GM18519 (cell line): ENCODE measurements at regions not wholly inside any gene's neighbourhood (a gene's known extent, or its start where the extent isn't known, plus 50 kb on each side); places are given as distances from the start of the nearest gene placed in this dataset.
"Not testable (repeated sequence)": the region's sequence is repeated elsewhere in the genome, so short reads cannot be mapped to it uniquely, and the experiment has no call there.

ENCODE experiments used
- ATAC-seq: cut with Tn5 transposase; IDR thresholded peaks from one replicate; pipeline ENCODE4 v1.9.1; 2021; ENCODE audit warnings: mild to moderate bottlenecking, moderate library complexity; ENCODE audit not compliant: unreplicated experiment, low FRiP score

DNA sequence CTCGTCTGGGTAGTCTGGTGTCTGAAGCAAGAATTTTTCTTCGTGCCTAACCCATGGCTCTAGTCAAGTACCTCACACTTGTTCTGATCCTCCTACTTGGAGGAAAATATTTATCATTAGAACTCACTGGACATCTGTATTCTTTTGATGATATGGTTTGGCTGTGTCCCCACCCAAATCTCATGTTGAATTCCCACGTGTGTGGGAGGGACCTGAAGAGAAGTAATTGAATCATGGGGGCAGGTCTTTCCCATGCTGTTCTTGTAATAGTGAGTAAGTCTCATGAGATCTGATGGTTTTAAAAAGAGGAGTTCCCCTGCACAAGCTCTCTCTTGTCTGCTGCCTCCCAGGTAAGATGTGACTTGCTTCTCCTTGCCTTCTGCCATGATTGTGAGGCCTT is 137.7 kb upstream of the TSC22D2 start:
- ATAC-seq, result not testable (repeated sequence)

DNA sequence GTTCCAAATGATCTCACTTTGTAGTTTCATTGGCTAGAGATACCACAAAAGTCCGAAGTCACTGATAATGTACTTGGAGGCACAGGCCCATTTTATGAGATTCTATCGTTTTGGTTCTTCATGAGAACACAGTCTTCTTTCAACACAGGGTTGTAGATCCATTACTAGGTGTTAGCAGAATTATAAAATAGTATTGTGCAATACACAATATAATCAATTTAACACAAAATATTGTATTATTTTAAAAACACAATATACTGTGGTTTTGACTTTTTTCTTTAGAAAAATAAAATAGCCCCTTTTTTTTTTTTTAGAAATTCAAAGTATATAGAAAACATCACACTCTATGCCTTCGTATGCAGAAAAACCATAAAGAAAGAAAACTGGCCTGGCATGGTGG is 138.6 kb upstream of the TSC22D2 start:
- no peak for ATAC-seq

DNA sequence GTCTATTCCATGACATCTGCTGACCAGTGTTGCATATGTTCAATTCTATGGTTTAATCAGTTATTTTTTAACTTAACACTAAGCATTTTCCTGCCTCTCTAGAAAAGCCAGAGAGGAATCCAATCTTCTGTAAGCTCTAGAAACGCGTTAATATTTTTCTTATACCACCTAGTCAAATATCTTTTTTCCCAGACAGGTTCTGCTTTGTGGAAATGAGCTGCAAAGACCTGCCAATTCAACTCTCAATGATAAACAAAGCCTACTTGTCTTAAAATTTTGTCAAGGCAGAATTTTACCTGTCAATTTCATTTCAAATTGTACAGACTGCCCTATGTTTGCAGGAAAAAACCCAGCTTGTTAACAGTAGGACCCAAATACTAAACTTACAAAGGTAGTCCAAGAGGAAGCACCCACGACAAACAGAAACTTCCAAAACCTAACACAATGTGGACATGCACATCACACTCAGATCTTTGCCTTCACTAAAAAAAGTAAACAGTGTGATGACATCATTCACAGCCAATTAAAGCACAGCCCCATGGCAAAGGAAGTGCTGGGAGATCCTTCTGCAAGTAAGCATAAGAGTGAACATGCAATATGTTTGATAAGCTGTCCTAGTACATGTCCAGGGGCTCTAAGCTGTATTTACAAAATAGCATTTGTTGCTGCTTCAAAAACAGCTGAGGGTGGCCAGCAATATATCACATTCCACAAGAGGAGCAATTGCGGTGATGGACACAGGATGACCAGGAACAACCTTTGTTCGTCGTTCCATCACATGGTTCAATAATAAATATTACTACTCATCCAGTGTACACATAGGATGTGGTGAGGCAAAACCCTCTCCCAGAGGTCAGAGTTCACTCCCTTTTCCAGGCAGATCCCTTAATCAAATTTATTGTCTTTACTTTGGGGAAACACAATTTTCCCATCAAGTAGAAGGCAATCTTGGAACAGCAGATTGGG is 139.4 kb upstream of the TSC22D2 start:
- no peak for ATAC-seq

DNA sequence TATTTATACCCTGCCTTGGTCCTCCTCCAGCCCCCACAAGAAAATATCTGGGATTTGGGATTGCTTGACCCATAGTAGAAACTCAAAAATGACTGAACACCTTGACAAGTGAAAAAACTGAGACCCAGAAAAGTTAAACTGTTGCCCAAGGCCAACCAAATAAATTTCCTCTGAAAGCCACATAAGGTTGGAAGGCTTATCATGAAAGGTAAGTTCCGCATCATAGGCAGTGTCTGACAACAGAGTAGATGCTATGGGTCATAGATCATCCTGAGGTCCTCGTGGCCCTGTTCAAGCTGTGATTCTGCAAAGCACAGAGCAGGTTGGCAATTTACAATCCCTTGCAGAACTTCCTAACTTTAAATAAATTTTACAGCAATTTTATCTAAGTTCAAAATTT is 140.8 kb upstream of the TSC22D2 start:
- ATAC-seq, result no peak

DNA sequence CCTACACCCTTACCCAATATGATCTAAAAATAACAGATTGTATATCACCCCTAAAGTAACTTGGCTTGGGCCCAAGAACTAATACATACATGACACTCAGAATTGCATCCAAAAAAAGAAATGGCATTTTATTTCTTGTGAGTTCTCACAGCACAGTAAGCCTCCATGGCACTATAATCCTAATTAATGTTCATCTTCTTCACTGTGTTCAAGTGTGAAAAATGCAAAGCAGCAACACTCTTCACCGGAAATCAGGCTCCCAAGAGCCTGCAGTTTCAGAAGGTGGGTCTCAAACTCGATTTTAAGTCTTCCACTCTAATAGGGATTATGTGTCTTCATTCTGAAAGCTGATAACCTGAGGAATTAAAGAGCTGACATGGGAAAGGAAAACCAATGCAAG is 142.8 kb upstream of the TSC22D2 start:
- ATAC-seq, result no peak

DNA sequence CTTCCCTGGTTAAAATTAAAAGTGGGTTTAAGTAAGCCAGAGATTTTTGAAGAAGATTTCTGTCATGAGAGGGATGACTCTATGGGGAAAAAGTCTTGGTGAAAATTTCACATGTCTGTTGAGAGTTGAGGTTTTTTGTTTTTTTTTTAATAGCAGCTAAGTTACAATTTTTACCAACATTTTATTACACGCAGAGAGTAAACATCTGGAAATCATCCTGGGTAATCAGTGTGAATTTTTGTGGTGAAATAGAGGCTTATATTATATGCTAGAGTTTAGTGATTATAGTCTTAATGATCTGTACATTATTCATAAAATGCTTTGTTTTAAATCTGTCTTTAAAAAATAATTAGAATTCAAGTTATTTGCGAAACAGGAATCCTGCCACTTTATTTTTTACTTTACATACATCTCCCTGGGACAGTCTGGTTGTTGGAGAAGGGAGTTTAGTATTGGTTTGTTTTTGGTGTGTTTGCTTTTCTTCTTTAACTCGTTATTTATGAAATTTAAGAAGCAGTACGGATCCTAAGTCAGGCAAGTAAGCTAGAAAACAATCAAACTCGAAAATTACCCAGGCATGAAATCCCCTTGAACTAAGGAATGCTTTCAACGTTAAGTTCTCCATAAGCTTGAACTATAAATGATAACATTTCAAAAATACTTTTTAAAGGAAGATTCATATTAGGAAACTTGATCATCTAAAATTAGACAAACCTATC is 143.4 kb upstream of the TSC22D2 start:
- ATAC-seq, result no peak

DNA sequence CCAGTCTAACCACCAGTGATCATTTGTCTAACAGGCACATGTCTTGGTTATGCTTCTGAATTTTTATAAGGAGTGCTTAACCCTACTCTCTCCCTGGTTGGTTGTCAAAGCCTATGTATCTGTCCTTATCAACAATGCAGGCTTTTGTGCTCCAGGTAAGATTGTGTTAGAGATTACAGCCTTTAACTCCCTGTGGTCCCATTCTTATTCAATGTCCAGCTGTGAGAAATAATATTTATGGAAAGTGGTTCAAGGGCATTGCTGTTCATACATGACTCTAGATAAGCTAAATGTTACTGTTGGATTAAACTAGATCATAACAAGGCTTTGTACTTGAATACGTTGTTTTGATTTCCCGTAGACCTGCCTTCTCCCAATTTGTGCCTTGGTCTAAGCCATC is 146.1 kb upstream of the TSC22D2 start:
- no peak for ATAC-seq

DNA sequence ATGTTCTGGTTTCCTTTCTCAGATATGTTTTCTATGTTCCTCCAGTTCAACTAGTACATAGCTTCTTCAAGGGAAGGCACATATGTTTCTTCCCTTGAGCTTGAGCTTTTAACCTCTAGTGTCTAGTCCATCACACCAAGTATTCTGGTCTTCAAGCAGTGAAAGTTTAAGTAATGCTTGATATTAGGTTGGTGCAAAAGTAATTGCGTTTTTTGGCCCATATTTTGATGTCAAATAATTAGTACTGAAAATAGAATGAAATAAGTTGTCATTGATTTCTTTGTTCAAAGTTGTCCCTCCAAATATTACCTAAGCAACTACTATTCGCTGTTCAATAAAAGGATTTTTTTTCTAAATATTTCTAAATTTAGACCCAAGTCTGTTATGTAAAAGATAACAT is 146.7 kb upstream of the TSC22D2 start:
- ATAC-seq, result no peak

DNA sequence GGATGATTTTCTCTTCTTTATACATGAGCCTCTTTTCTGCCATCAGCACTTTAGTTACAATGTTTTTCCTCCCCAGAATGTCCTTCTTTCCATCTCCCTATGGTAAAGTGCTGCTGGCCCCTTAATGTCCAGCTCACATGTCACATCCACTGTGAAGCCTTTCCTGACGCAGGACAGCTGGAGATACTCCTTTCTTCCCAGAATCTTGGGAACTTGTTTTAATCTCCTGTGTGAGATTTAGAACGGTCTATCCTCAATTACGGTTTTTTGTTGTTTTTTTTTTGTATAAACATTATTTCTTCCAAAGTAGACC is 147.7 kb upstream of the TSC22D2 start:
- no peak for ATAC-seq

DNA sequence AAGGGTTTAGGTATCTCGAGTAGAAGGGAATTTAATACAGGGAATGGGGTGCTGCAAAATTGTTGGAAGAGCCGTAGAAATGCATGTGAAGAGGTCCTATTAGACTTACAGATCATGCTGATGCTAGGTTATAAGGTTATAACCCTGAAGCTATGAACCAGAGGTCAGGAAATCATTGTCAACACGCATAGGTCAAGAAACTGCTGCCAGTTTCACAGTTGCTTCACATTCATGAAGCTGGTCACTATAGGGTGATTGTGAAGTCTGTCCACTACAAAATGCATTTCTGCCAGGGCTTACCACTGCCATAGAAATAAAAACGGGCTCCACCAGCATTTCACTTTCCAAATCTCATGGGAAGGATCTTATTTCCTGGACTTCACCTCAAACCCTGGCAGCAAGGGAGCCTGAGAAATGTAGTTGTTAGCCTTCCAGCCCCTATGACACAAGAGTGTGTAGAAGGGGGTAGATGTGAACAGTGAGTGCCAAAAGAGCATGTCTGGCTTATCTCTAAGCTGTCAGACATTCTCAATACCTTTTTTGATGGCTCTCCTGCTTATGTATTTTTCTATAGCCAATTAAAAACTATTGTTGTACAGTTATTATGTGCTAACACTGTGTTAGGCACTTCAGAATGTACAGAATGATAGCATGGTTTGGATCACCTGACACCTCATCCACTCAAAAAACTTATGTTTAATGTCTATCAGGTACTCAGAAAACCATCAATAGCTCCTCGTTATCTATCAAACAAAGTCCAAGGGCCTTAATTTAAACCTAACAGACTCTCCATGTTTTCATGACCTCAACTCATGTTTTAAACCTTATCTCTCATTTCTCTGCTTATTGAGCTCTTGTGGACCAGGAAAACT is 148.3 kb upstream of the TSC22D2 start:
- ATAC-seq, result no peak

DNA sequence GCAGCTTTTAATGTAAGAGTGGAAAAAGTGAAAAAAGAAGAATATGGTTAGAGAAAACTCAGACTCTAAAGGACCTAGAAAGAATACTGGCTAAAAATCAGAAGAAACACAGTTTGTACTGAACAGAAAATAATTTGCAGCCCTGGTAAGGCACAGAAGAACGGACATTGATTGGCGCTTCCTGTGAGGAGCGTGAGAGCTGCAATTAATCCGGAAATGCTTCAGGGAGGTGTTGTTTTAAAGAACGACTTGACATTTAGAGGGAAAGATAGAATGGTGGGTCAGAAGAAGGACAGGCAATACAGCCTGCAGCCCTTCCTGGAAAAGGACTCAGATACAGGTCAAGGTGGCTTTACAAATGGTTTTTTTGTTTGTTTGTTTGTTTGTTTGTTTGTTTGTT is 151.3 kb upstream of the TSC22D2 start:
- no peak for ATAC-seq

DNA sequence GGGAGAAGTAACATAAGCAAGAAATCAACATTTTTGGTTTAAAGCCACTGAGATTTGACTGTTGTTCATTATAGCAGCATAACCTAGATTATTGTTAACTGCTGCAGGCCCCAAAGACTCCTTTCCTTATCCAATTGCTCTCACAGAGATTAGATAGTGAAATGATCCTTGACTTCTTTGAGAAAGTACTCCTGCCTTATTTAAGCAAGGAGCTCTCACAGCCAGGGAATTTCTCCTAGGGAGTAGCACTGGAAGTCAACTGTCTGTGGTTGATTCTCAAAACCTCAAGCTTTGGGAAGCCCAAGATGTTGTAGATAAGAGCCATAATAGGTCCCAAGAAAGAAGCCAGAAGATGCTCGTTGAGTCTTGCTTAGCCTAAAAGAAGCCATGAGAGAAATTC is 151.8 kb upstream of the TSC22D2 start:
- ATAC-seq, result no peak

DNA sequence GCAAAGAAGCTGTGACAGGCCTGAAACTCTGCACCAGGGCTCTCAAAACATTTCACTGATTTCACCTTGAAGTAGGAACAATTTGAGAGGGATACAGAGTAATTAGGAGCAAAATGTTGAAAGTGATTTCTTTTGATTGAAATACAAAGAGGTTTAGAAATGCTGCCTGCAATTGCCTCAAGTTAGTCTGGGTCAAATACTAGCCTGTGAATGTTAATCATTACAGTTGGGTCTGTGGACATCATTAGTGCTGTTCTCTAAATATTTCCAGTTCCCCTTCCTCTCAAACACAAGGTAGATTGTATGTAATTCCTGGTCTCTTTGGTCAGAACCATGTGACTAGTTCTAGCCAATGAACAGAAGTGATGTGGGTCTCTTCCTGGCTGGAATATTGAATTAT is 152.3 kb upstream of the TSC22D2 start:
- ATAC-seq, result no peak

DNA sequence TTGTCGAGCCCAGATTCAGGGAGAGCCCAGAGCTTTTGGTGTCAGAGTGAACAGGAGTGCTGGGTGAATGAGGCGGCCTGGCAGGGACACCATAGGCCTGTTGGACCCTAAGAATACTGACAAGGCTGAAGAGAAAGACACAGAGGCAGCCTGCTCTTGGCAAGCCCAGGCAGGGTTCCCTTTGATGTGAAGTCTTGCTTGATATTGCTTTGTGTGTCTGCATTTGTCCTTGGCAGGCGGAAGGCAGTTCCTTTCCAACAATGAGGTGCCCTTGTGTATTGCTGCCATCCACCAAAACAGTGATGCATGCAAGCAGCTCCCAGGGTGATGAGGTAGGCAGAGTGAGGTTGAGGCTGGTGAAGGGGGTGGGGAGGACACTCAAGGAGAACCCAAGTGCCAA is 152.7 kb upstream of the TSC22D2 start:
- ATAC-seq, result no peak

DNA sequence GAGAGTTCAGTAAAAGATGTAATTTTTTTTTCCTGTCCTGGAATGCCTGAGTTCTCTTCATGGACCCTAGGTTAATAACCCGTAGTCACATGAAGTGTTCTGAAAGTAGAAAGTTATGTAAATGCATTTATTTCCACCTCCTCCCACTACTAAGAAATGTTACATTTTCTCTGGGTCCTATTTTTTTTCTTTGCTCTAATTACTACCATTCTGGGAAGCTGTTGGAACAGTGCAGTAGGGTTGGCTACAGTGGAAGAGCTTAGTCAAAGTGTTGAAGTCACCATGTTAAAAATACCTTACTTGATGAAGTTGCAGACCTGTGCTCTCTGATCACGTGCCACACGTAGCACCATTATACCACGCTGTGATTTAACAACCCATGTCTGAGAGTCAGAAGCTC is 153.8 kb upstream of the TSC22D2 start:
- no peak for ATAC-seq

DNA sequence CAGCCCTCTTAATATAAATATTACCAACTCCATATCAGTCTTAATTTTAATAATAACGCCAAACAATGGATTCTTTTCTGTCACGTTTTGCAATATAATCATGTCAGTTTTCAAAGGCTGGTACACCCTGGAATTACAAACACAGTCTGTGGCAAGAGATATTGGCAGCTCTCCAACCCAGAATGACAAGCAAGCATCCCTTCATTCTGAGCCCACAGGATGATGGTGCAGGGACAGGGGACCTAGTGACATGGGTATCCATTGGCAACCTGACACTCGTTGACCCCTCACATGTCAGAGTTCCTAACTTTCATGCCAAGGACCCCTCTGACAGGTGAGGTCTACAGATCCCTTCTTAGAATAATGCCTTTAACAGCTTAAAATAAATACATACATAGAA is 154.5 kb upstream of the TSC22D2 start:
- ATAC-seq, result no peak

DNA sequence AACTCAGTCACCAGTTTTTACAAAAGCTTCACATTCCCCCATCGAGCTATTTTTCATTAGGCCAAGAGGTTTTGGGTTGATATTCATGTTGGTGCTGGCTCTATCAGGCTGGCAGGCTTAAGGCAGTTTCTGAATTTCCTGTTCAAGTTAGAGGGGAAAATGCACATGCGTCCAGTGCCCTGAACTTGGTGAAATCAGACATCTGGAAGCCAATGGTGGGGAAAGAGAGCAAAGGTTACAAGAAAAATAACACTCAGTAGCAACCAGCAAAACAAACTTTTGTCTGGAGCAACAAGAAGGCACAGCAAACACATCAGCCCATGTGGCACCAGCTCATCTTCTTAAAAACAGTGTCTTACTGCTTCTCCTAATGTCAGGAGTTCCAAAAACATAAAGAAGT is 155.6 kb upstream of the TSC22D2 start:
- ATAC-seq, result no peak

DNA sequence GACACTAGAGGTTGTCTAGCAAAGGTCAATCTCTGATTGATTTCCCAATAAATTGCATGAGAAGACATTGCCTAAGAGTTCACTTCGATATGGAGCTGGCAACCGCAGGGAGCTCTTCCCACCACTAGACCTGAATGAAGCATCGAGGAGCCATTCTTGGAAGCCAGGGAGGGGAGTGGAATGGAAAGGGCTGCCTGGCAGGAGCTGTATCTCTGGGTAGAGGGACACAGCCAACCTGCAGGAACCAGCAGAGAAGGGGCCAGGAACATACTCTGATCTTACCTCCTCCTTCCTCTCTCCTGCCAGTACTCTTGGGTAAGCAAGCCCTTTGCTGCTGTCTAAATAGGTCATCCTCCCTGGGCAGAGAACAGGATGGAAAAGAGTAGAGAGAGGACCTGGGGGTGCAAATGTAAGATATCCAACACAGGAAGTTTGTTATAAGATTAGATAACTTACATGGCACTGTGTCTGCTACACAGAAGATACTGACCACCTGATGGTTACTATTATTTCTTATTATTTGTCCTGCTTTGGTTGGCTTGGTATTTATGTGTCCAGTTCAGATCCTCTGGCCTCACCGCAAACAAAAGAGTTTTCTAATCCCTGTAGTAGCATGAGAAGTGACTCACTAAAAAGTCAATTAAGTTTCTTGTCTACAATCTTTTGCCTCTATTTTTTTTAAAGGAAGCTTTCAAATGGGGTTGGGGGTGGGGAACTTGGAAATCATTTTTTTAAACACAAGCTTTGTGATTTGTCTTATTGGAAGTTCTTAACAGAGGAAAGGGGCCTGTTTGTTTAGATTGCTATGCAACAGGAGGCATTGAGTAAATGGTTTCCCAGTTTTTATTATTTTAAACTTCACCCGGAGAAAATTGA is 156.7 kb upstream of the TSC22D2 start:
- no peak for ATAC-seq

DNA sequence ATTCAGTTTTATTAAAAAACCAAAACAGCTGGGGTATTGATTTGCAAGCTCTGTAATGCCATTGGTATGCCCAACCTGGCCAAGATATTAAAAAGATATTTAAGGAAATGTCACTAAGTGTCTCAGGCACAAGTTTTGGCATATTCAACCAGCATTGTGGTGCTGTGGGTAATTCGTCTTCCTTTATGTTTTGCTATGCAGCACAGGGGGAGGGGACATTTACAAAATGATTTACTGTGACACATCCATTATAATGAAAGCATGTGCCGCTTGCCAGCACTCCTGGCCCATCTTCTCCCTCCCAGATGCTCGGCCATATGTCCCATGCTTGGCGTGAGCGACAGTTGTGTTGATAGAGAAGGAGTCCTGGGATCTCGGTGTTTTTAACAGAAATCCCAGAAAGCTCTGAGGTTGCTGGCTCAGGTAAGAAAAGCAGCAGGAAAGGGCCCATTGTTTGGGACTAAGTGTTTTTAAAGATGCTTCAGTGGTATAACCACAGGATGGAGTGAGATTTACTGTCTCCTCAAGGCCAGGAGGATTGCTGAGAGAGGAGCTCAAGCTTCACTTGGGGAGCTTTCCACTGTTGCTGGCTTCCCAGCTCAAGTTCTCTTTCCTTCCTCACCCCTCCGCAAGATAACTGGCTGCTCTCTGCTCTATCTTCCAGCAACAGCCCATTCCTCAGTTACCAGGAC is 158.2 kb upstream of the TSC22D2 start:
- ATAC-seq, result no peak
